ENCODE measurements at regions not wholly inside any gene's neighbourhood (a gene's known extent, or its start where the extent isn't known, plus 50 kb on each side); places are given as distances from the start of the nearest gene placed in this dataset.

DNA sequence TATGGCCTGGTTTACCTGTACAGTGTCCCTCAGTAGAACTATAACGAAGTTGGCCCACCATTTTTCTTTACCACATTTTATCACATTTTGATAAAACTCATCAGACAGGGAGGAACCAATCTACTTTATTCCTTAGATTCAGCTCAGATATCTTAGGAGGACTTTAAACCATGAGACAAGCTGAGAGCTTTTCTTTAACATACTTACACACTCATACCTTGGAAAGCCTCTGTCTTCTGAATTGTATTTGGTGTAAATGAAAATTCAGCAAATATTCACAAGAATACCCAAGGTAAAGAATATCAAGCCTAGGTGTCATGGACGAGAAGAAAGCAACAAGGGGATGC, 313.2 kb downstream of the ENC1 start:
- no peak for DNase-seq (ENCODE audit: low spot score)
- no peak for ATAC-seq

- DNase-seq (ENCODE audit: low spot score) (no peak), ATAC-seq (no peak)
Observed at GRCh38 chr5:74326571-74327338, 313.8 kb downstream of the ENC1 start.

GRCh38 chr5:74325866-74326265, 314.7 kb downstream of the ENC1 start:
- no peak for ATAC-seq
- DNase-seq (ENCODE audit: low spot score): no peak

- DNase-seq (ENCODE audit: low spot score) (no peak), ATAC-seq (no peak)
Observed at GRCh38 chr5:74324556-74324955, 316.0 kb downstream of the ENC1 start.

- ATAC-seq (no peak), DNase-seq (ENCODE audit: low spot score) (no peak)
Observed at GRCh38 chr5:74322944-74323343, 317.6 kb downstream of the ENC1 start.

- DNase-seq (ENCODE audit: low spot score) (no peak), ATAC-seq (no peak)
Observed at GRCh38 chr5:74322191-74322590, 318.3 kb downstream of the ENC1 start.

DNA sequence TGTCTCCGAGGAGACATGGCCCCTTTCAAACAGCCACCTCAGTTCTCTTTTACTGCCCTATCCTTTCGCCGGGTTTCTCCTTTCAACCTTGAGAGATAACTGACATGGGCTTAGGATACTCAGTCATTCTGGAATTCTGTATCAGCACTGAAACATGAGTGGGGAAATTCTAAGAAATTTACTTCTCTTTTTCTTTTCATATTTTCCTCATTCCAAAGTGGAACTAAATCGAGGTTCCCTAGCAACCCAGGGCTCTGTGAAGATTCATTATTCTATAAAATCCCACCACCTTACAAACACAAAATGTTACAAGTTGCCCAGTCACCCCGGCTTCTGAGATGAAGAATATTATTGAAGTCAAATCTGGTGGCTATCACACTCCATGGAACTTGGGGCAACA, 319.2 kb downstream of the ENC1 start:
- DNase-seq (ENCODE audit: low spot score): no peak
- no peak for ATAC-seq

DNA sequence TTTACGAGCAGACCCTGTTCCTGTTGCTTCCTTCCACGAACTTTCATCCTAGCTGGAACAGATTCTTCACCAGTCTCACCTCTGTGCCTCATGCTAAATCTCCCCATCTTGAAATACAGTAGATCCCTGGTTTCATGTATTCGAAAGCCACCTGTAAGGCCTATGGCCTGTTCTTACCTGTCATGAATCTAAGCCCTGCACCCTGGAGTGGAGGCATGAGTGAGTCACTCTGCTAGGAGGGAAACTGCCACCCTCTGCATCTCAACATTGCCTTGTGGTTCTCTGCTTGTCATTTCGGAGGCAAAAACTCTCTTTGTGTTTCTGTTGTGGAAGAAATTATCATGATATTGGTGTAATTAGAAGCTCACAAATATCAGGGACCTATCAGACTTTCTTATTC, 320.0 kb downstream of the ENC1 start:
- DNase-seq (ENCODE audit: low spot score): no peak
- no peak for ATAC-seq

- no peak for ATAC-seq
- DNase-seq (ENCODE audit: low spot score): no peak
Observed at GRCh38 chr5:74319076-74319475, 321.5 kb downstream of the ENC1 start.

DNA sequence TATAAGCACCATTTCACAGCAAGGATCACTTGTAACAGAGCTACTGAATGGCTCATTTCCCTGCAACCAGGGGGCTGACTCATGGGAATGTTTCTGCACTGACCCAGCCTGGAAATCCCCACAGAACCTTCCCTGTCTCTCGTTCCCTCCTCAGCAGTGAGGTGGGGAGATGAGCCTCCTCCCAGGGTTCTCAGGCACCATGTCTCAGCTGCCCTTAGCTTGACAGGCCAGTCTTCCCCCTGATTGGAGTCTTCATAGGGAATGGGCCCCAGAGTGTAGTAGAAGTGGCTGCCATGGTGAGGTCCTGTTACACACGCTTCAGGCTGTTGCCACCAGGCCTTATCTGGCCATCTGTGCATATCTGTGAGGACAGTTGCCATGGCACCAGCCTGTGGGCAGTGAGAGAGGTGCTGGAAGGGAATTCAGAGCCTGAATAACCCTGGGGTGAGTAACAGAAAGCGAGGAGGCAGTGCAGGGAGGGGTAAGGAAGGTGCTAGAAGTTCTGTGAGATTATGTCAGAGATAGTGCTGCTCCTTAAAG, 324.4 kb downstream of the ENC1 start:
- no peak for ATAC-seq
- no peak for DNase-seq (ENCODE audit: low spot score)

DNA sequence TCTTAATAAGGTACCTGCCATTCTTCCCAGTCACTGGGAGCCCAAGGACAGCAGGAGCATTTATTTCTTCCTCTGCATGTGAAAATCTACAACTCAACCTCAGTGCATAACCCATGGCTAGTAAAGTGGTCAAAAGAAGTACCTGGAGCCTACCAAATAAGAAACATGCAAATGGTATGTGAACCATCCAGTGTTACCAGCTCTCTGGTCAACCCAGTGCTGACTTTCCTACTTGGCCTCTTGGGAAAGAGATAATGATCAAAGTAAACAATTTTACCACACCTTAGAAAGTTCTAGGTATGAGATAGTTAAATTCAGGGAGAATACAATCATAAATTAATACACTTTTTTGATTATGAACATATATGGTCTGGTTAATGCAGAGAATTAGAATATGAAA, 325.6 kb downstream of the ENC1 start:
- DNase-seq (ENCODE audit: low spot score) (no peak), ATAC-seq (no peak)

DNA sequence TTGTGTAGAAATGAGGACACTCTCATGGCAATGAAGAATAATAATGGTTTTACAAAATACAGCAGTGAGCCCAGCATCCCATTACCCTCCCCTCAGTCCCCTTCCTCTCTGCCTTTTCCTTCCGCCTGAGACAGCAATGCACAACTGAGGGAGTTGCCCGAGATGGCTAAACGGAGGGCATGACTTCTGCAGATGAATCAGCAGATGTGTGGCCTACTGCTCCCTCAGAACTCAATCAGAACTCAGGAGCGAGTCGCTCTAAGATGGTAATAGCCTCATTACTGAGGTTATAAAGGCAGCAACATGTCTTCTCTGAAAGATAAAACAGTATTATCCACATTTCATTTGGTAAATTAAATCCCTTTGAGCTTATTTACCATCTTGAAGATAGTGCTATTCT, 326.6 kb downstream of the ENC1 start:
- DNase-seq (ENCODE audit: low spot score): no peak
- ATAC-seq: no peak

- DNase-seq (ENCODE audit: low spot score): no peak
- ATAC-seq: no peak
Observed at GRCh38 chr5:74312746-74313145, 327.8 kb downstream of the ENC1 start.

- ATAC-seq: no peak
Observed at GRCh38 chr5:74311961-74312360, 328.6 kb downstream of the ENC1 start.

GRCh38 chr5:74310997-74311930, 329.3 kb downstream of the ENC1 start:
- DNase-seq (ENCODE audit: low spot score): no peak
- no peak for ATAC-seq

More at GRCh38 chr5:74311961-74312360, 328.6 kb downstream of the ENC1 start:
- DNase-seq (ENCODE audit: low spot score): no peak

DNA sequence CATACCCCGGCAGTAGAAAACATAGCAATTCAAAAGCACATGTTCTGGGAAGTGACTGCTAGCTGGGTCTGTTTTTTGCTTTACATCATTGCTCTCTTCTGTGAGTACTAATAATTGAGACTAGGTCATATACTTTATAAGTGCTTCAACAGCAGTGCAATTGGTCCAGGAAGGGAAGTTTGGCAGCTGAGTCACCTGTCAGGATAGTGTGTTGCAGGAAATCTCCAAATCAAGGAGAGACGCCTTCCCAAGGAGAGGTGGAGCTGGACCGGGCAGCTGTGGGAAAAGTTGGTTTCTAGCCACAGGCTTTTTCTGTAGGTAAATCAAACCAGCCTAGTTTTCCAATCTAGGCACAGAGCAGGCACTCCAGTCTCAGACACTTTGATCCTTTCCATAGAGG, 330.1 kb downstream of the ENC1 start:
- no peak for DNase-seq (ENCODE audit: low spot score)
- no peak for ATAC-seq

DNA sequence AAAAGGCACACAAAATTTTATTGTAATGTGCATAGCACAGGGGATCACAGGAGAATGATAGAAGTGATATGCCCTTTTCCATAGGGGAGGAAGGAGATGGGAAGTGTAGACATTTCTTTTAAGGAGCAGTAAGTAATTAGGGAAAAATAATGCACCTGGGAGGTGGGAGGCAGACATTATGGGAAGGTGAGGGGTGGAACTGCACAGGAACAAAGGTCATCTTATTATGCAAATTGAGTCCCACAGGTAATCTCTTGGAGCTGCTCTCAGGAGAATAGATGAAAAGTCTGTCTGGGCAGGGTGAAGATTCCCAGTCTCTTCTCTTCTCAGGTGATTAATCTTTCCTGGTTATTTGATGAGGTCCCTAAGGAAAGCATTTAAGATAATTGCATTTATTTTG, 331.5 kb downstream of the ENC1 start:
- no peak for DNase-seq (ENCODE audit: low spot score)
- no peak for ATAC-seq

DNA sequence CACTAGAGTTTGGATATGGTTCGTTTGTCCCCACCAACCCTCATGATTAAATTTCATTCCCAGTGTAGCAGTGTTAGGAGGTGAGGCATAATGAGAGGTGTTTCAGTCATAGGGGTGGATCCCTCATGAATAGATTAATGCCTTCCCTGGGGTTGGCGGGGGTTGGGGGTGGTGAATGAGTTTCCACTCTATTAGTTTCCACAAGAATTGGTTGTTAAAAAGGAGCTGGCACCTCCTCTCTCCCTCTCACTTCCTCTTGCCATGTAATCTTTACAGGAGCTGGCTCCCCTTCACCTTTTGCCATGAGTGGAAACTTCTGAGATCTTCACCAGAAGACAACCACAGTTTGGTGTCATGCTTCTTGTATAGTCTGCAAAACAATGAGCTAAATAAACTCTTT, 333.7 kb downstream of the ENC1 start:
- DNase-seq (ENCODE audit: low spot score) (no peak), ATAC-seq (no peak)

DNA sequence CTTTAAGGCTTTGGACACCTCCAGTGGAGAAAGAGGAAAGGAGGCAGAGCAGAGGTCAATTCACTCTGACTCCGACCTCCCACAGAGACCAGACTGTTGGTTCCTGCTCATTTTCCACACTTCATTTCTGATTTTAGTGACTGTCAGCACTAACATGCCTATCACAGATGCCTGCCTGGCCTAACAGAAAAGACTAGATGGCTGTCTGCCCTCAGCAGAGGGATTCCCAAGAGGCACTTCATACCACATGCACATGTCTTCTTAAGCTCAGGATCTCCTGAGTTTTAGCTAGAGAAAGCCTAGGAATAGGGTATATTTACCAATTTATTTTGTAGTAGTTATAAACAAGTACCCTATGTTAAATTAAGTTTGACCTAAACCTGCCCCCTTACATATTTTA, 336.0 kb downstream of the ENC1 start:
- no peak for ATAC-seq
- DNase-seq (ENCODE audit: low spot score): no peak

- ATAC-seq: no peak
Observed at GRCh38 chr5:74303578-74303977, 336.9 kb downstream of the ENC1 start.

DNA sequence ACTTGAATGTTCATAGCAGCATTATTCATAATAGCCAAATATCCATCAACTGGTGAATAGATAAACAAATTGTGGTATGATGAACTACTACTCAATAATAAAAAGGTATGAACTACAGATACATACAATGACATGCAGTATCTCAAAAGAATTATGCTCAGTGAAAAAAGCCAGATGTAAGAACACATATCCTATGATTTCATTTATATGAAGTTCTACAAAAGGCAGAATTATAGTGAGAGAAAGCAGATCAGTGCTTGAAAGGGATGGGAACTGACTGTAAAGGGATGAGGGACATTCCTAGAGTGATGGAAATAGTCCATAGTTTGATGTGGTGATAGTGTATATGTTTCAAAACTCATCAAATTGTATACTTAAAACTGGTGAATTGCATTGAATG, 339.0 kb downstream of the ENC1 start:
- ATAC-seq: no peak

More at GRCh38 chr5:74303578-74303977, 336.9 kb downstream of the ENC1 start:
- no peak for DNase-seq (ENCODE audit: low spot score)

GRCh38 chr5:74300808-74301389, 339.6 kb downstream of the ENC1 start:
- ATAC-seq (no peak), DNase-seq (ENCODE audit: low spot score) (no peak)

More for the DNA sequence above, 339.0 kb downstream of the ENC1 start:
- DNase-seq (ENCODE audit: low spot score): no peak

Data from left lobe of liver (tissue), 2 donors.